Thyroid gland (tissue), 4 donors: ENCODE measurements at regions not wholly inside any gene's neighbourhood (a gene's known extent, or its start where the extent isn't known, plus 50 kb on each side); places are given as distances from the start of the nearest gene placed in this dataset.

Source experiments
- POLR2A ChIP-seq, 2 donors: fragments of 450-650 bp; IDR thresholded peaks; one replicate each; pipeline ENCODE4 v1.6.1; 2017; ENCODE audit warnings: antibody characterized with exemption in 2 of 2, mild to moderate bottlenecking in 2 of 2, moderate library complexity in 1 of 2
- TF ChIP-seq, protein P1 (sequence below), 6 experiments: fragments of 200-600 bp in 3 of 6; fragments of 450-650 bp in 3 of 6; sonication (generic) in 3 of 6; IDR thresholded peaks; one replicate each; pipeline ENCODE4 v1.5.1; 2016 to 2019; ENCODE audit warnings: antibody characterized with exemption in 6 of 6, mild to moderate bottlenecking in 2 of 6, inconsistent platforms in 1 of 6, moderate library complexity in 1 of 6

- TF ChIP-seq, protein P1, sequence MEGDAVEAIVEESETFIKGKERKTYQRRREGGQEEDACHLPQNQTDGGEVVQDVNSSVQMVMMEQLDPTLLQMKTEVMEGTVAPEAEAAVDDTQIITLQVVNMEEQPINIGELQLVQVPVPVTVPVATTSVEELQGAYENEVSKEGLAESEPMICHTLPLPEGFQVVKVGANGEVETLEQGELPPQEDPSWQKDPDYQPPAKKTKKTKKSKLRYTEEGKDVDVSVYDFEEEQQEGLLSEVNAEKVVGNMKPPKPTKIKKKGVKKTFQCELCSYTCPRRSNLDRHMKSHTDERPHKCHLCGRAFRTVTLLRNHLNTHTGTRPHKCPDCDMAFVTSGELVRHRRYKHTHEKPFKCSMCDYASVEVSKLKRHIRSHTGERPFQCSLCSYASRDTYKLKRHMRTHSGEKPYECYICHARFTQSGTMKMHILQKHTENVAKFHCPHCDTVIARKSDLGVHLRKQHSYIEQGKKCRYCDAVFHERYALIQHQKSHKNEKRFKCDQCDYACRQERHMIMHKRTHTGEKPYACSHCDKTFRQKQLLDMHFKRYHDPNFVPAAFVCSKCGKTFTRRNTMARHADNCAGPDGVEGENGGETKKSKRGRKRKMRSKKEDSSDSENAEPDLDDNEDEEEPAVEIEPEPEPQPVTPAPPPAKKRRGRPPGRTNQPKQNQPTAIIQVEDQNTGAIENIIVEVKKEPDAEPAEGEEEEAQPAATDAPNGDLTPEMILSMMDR (IDR thresholded peaks at IDR 0.05): no peak
- TF ChIP-seq POLR2A (IDR thresholded peaks at IDR 0.05): no peak
Measured at GRCh38 chr3:80233576-80233975, 465.8 kb upstream of the ROBO1 start.
